ENCODE measurements at regions not wholly inside any gene's neighbourhood (a gene's known extent, or its start where the extent isn't known, plus 50 kb on each side); places are given as distances from the start of the nearest gene placed in this dataset.

GRCh38 chr5:5704352-5704751 lies 281.9 kb downstream of the ICE1 start:
- no peak for DNase-seq (ENCODE audit: low read depth in 4 of 4, low spot score in 1 of 4)

GRCh38 chr5:5702934-5703333 lies 280.5 kb downstream of the ICE1 start:
- DNase-seq (ENCODE audit: low read depth in 4 of 4, low spot score in 1 of 4), result no peak

- no peak for DNase-seq (ENCODE audit: low read depth in 4 of 4, low spot score in 1 of 4)
Measured at GRCh38 chr5:5700549-5700948, 278.1 kb downstream of the ICE1 start.

- DNase-seq (ENCODE audit: low read depth in 4 of 4, low spot score in 1 of 4), result no peak
Measured at GRCh38 chr5:5699062-5699461, 276.6 kb downstream of the ICE1 start.

- DNase-seq (ENCODE audit: low read depth in 4 of 4, low spot score in 1 of 4), result no peak
Measured at GRCh38 chr5:5695266-5695665, 272.8 kb downstream of the ICE1 start.

GRCh38 chr5:5688925-5689310 lies 266.4 kb downstream of the ICE1 start:
- DNase-seq (ENCODE audit: low read depth in 4 of 4, low spot score in 1 of 4), result no peak

- DNase-seq (ENCODE audit: low read depth in 4 of 4, low spot score in 1 of 4), result no peak
Measured at GRCh38 chr5:5688194-5688924, 265.9 kb downstream of the ICE1 start.

GRCh38 chr5:5687113-5687512 lies 264.6 kb downstream of the ICE1 start:
- DNase-seq (ENCODE audit: low read depth in 4 of 4, low spot score in 1 of 4), result no peak

GRCh38 chr5:5686356-5686755 lies 263.9 kb downstream of the ICE1 start:
- no peak for DNase-seq (ENCODE audit: low read depth in 4 of 4, low spot score in 1 of 4)

GRCh38 chr5:5685737-5686136 lies 263.3 kb downstream of the ICE1 start:
- DNase-seq (ENCODE audit: low read depth in 4 of 4, low spot score in 1 of 4), result no peak

- DNase-seq (ENCODE audit: low read depth in 4 of 4, low spot score in 1 of 4), result no peak
Measured at GRCh38 chr5:5683174-5683573, 260.7 kb downstream of the ICE1 start.

- no peak for DNase-seq (ENCODE audit: low read depth in 4 of 4, low spot score in 1 of 4)
Measured at GRCh38 chr5:5678909-5679308, 256.4 kb downstream of the ICE1 start.

GRCh38 chr5:5677738-5678137 lies 255.3 kb downstream of the ICE1 start:
- DNase-seq (ENCODE audit: low read depth in 4 of 4, low spot score in 1 of 4), result no peak

GRCh38 chr5:5676218-5676617 lies 253.7 kb downstream of the ICE1 start:
- no peak for DNase-seq (ENCODE audit: low read depth in 4 of 4, low spot score in 1 of 4)

GRCh38 chr5:5675511-5675910 lies 253.0 kb downstream of the ICE1 start:
- no peak for DNase-seq (ENCODE audit: low read depth in 4 of 4, low spot score in 1 of 4)

GRCh38 chr5:5671823-5672222 lies 249.3 kb downstream of the ICE1 start:
- DNase-seq (ENCODE audit: low read depth in 4 of 4, low spot score in 1 of 4), result no peak

GRCh38 chr5:5667136-5667554 lies 244.7 kb downstream of the ICE1 start:
- DNase-seq (ENCODE audit: low read depth in 4 of 4, low spot score in 1 of 4), result no peak

GRCh38 chr5:5666369-5666768 lies 243.9 kb downstream of the ICE1 start:
- no peak for DNase-seq (ENCODE audit: low read depth in 4 of 4, low spot score in 1 of 4)

- DNase-seq (ENCODE audit: low read depth in 4 of 4, low spot score in 1 of 4), result no peak
Measured at GRCh38 chr5:5666076-5666365, 243.5 kb downstream of the ICE1 start.

GRCh38 chr5:5665225-5666075 lies 243.0 kb downstream of the ICE1 start:
- no peak for DNase-seq (ENCODE audit: low read depth in 4 of 4, low spot score in 1 of 4)

- no peak for DNase-seq (ENCODE audit: low read depth in 4 of 4, low spot score in 1 of 4)
Measured at GRCh38 chr5:5658889-5659465, 236.5 kb downstream of the ICE1 start.

GRCh38 chr5:5658226-5658625 lies 235.7 kb downstream of the ICE1 start:
- DNase-seq (ENCODE audit: low read depth in 4 of 4, low spot score in 1 of 4), result no peak
